ENCODE measurements at regions not wholly inside any gene's neighbourhood (a gene's known extent, or its start where the extent isn't known, plus 50 kb on each side); places are given as distances from the start of the nearest gene placed in this dataset.

DNA sequence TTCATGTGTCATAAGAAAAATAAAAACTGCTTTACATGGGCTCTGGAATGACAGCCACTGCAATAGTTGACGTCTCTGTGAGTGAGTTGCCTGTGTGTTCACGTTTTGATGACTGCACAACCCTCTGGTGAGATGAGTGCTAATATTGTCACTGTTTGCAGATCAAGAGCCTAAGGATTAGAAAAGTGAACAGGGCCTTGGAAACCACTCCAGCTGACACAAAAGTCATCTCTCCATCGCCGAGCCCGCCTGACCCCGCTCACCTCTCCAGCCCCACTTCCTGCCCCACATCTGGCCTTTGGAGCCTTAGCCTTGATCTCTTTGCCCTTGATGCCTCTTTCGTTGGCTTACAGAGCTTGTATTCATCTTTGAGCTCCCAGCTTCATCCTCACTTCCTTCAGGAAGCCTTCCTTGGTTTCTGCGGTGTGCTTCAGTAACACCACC, 351.7 kb downstream of the TCERG1L start:
- no peak for TF ChIP-seq TAF1 (IDR thresholded peaks at IDR 0.05; ENCODE audit: low read depth, low read length)
- no peak for TF ChIP-seq POLR2A (IDR thresholded peaks at IDR 0.05; ENCODE audit: low read depth, low read length)
- no peak for TF ChIP-seq POLR2AphosphoS5 (IDR thresholded peaks at IDR 0.05; ENCODE audit: low read depth, low read length)
- no peak for TF ChIP-seq SPI1 (IDR thresholded peaks at IDR 0.05; ENCODE audit: low read depth, low read length)
- TF ChIP-seq PAX5 (IDR thresholded peaks at IDR 0.05; ENCODE audit: insufficient read depth, low read length, severe bottlenecking), result no peak
